Thoracic aorta (tissue), 2 donors: ENCODE measurements at regions not wholly inside any gene's neighbourhood (a gene's known extent, or its start where the extent isn't known, plus 50 kb on each side); places are given as distances from the start of the nearest gene placed in this dataset.

Experiments
- ATAC-seq: fragments of 150-250 bp; one replicate; pipeline ENCODE4 v1.8.0; 2017; ENCODE audit warnings: low read depth; ENCODE audit not compliant: insufficient number of reproducible peaks, low FRiP score
- DNase-seq: peaks from one replicate; pipeline ENCODE4 v3.0.0-alpha.2; 2020; ENCODE audit warnings: low spot score
- H3K27ac ChIP-seq, 2 donors: fragments of 200-600 bp; sonication (generic); 1 replicate in 1 of 2; 2 replicates in 1 of 2; pipeline ENCODE4 v1.5.1; 2016; ENCODE audit warnings: mild to moderate bottlenecking in 2 of 2, moderate library complexity in 2 of 2
- H3K27me3 ChIP-seq: fragments of 200-600 bp; sonication (generic); replicated peaks from 2 replicates; pipeline ENCODE4 v1.6.0; 2016; ENCODE audit warnings: mild to moderate bottlenecking; ENCODE audit not compliant: insufficient read depth
- H3K36me3 ChIP-seq: fragments of 200-600 bp; sonication (generic); one replicate; pipeline ENCODE4 v1.5.1; 2016
- H3K4me1 ChIP-seq, 2 donors: fragments of 200-600 bp; sonication (generic); 1 replicate in 1 of 2; 2 replicates in 1 of 2; pipeline versions ENCODE4 v1.5.1 to v1.6.0; 2016; ENCODE audit warnings: low read depth in 2 of 2, mild to moderate bottlenecking in 1 of 2; ENCODE audit not compliant: control insufficient read depth in 1 of 2
- H3K4me3 ChIP-seq: fragments of 200-600 bp; sonication (generic); 2 replicates; pipeline ENCODE4 v1.5.1; 2016; ENCODE audit warnings: mild to moderate bottlenecking
- H3K9me3 ChIP-seq: fragments of 200-600 bp; sonication (generic); 2 replicates; pipeline ENCODE4 v1.5.1; 2016
- CTCF ChIP-seq: fragments of 200-600 bp; sonication (generic); IDR thresholded peaks from one replicate; pipeline ENCODE4 v1.5.1; 2019; ENCODE audit warnings: antibody characterized with exemption

- ATAC-seq = no peak
- no peak for TF ChIP-seq CTCF
- Histone ChIP-seq H3K9me3 (no peaks in the 10 kb centered on the region), H3K4me3 (no peak overlapping the region), H3K27ac (no peak overlapping the region), H3K36me3 (no peaks in the 10 kb centered on the region), H3K27me3 (no peaks in the 10 kb centered on the region), H3K4me1 (no peaks in the 10 kb centered on the region)
- no peak for DNase-seq
Measured at GRCh38 chr13:105084931-105085330, 1450.5 kb downstream of the EFNB2 start.

DNA sequence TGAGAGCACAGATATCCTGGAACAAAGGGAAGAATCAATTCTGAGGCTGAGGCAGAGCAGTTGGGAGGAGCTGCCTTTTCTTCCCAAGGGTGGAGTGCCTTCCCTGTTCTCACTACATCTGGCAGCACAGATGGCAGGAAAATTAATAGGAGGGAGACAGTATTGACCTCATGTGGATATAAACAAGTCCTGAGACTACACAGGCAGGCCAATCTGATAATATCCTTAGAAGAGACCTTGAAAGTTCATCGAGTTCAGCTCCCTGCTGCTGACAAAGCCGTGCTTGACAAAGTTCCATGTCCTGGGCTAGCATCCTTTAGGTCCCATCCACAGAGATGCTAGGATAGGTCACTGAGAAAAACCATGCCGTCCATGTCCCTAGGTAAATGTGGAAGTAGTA, 1451.5 kb downstream of the EFNB2 start:
- Histone ChIP-seq H3K27ac (no peak overlapping the region), H3K9me3 (no peaks in the 10 kb centered on the region), H3K4me1 (no peaks in the 10 kb centered on the region), H3K36me3 (no peaks in the 10 kb centered on the region), H3K27me3 (no peaks in the 10 kb centered on the region), H3K4me3 (no peak overlapping the region)
- no peak for DNase-seq
- ATAC-seq = no peak
- no peak for TF ChIP-seq CTCF

DNA sequence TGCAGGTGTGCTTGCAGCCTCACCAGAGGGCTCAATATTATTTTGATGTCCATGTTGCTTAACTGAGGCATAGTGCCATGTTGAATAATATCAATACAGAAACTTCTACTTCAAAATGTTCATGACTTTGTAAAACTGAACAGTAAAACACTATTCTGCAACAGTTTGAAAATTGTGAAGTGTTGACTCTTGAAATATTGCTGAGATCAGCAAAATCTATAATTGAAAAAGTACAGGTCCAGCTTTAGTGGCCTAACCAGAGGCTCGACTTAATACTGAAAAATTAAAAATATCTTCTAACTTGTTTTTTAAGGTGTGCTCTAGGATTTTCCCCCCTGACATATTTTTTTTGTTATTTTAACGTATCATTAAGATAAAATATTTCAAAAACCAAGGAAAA, 1460.7 kb downstream of the EFNB2 start:
- no peak for DNase-seq
- no peak for TF ChIP-seq CTCF

DNA sequence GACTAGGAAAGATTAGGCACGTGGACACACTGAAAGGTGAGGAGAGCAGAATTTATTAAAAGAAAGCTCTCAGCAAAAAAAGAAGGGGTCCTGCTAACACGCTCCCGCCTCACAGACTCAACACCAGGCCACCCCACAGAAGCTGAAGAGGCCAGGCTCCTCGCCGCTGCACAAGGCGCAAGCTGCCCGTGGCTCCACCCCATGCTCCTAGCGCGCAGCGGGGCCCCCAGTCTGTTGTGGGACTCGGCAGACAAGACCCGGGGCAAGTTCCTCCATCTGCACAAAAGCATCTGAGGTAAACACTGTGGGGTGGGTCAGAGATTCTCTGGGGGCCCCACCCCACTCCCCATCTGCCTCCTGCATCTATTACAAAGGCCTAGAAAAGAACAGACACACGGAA, 1462.4 kb downstream of the EFNB2 start:
- TF ChIP-seq CTCF = no peak
- no peaks in the 10 kb centered on the region for H3K4me1 ChIP-seq
- no peaks in the 10 kb centered on the region for H3K36me3 ChIP-seq
- no peaks in the 10 kb centered on the region for H3K27me3 ChIP-seq
- no peaks in the 10 kb centered on the region for H3K9me3 ChIP-seq
- no peak overlapping the region for H3K4me3 ChIP-seq
- ATAC-seq (no peak), DNase-seq (no peak)
- no peak overlapping the region for H3K27ac ChIP-seq

More for the DNA sequence above, 1460.7 kb downstream of the EFNB2 start:
- no peak overlapping the region for H3K4me3 ChIP-seq
- no peak for ATAC-seq
- H3K36me3 ChIP-seq = no peaks in the 10 kb centered on the region
- no peaks in the 10 kb centered on the region for H3K9me3 ChIP-seq
- no peaks in the 10 kb centered on the region for H3K4me1 ChIP-seq
- H3K27ac ChIP-seq = no peak overlapping the region
- H3K27me3 ChIP-seq = no peaks in the 10 kb centered on the region

DNA sequence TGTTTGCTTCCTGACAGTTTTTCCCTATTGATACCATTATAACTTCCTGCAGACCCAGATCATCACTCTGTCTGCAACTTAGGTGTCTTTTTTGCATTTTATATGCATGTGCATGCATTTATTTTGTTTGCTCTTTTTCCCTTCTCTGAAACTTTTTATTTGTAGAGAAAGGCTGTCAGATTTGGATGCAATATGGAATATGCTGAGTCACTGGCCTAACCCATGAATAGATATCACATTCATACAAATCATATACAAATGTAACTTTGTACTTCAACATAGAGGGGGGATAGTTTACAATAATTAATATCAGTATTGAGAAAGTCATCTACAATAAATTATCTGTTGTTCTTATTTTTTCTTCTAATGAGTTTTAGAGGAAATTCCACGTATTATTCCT, 1465.0 kb downstream of the EFNB2 start:
- H3K4me1 ChIP-seq = no peaks in the 10 kb centered on the region
- H3K27me3 ChIP-seq = no peaks in the 10 kb centered on the region
- no peak for ATAC-seq
- H3K27ac ChIP-seq = no peak overlapping the region
- H3K36me3 ChIP-seq = no peaks in the 10 kb centered on the region
- H3K9me3 ChIP-seq = no peaks in the 10 kb centered on the region
- TF ChIP-seq CTCF = no peak
- no peak for DNase-seq
- H3K4me3 ChIP-seq = no peak overlapping the region
